ENCODE measurements at regions not wholly inside any gene's neighbourhood (a gene's known extent, or its start where the extent isn't known, plus 50 kb on each side); places are given as distances from the start of the nearest gene placed in this dataset.

GRCh38 chrX:42707742-42708141 lies 70.2 kb downstream of the PPP1R2C start:
- no peak for TF ChIP-seq CTCF (IDR thresholded peaks at IDR 0.05)
- no peak for TF ChIP-seq POLR2A (IDR thresholded peaks at IDR 0.05)
